HUDEP-2 (cell line): ENCODE measurements at regions not wholly inside any gene's neighbourhood (a gene's known extent, or its start where the extent isn't known, plus 50 kb on each side); places are given as distances from the start of the nearest gene placed in this dataset.
"Not testable (repeated sequence)": the region's sequence is repeated elsewhere in the genome, so short reads cannot be mapped to it uniquely, and the experiment has no call there.

Source experiments
- DNase-seq, 76 experiments: peaks; one replicate each; lab custom pipeline; 2025; ENCODE audit not compliant: unreplicated experiment in 76 of 76; lab: John Stamatoyannopoulos, UW

DNA sequence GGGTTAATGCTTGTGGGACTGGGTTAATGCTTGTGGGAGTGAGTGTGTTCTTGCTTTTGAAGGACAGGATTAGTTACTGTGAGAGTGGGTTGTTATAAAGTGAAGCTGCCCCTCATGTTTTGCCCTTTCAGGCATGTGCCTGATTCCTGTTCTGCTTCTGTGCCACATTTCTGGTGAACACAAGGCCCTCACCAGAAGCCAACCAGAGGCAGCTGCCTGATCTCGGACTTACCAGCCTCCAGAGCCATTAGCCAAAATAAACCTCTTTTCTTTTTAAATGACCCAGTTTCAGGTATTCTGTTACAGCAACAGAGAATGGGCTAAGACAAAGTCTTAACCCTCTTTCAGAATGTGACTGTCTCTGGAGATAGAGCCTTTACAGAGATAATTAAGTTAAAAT, 113.3 kb upstream of the TMTC4 start:
- no peak for DNase-seq

DNA sequence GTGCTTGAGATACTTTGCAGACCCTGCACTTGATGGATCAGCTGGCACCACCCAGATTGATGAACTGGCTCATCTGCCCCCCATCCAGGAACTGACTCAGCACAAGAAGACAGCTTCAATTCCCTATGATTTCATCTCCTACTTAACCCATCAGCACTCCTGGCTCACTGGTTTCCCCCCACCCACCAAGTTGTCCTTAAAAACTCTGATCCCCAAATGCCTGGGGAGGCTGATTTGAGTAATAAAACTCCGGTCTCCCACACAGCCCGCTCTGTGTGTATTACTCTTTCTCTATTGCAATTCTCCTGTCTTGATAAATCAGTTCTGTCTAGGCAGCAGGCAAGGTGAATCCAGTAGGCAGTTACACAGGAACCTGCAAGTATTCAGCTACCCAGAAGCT, 102.1 kb upstream of the TMTC4 start:
- not testable (repeated sequence) for DNase-seq

DNA sequence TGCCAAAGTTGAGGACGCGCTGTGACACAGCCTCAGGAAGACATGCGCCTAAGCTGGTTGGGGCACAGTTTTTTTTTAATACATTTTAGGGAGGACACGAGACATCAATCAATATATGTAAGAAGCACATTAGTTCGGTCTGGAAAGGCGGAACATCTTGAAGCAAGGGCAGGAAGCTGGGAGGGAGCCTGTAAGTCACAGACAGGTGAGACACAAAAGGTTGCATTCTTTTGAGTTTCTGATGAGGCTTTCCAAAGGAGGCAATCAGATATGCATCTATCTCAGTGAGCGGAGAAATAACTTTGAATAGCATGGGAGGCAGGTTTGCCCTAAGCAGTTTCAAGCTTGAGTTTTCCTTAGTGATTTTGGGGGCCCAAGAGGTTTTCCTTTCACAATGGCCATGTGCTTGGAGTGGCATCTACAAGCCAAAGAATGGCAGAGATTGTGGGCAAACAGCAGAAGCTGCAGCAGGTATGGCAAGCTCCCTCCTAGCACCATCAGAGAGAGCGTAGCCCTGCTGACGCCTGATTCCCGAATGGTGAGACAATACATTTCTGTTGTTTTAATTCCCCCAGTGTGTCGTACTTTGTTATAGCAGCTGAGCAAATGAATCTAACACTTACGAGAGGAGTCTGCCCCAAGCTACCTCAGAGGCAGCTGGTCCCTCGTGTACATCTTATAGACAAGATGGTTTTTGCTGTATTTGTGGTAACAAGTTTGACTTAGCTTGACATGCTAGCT, 99.5 kb upstream of the TMTC4 start:
- DNase-seq, result no peak

DNA sequence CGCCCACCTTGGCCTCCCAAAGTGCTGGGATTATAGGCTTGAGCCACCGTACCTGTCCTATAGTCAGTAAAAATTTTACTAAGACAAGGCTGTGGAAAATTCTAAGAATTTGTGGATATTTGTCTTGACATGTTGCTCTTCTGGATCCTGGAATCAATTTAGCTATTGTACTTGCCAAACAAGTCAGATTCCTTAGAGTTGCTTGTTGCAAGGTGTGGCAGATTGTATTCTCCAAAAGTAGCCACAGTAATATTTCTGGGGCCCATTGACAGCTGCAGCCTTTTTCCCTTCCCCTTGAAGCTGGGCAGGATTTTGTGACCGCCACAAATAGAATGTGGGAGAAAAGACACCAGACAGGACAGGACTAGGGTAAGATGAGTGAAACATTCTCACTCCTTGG, 98.8 kb upstream of the TMTC4 start:
- DNase-seq, result no peak

DNA sequence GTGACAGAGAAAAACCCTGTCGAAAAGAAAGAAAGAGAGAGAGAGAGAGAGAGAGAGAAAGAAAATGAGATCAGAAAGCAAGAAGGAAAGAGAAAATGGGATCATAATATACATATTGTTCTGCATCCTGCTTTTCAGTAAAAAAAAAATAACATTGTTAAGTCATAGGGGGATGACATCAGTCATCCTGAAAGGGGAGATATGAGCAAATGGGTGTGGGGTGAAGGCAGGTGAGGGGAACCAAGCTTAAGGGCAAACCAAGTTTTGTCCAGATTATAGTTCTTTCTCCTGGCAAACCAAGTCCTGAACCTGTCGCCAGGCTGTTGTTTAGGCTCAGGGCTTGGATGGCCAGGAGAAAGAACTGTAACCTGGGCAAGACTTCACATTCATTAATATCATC, 92.6 kb upstream of the TMTC4 start:
- DNase-seq, result no peak

DNA sequence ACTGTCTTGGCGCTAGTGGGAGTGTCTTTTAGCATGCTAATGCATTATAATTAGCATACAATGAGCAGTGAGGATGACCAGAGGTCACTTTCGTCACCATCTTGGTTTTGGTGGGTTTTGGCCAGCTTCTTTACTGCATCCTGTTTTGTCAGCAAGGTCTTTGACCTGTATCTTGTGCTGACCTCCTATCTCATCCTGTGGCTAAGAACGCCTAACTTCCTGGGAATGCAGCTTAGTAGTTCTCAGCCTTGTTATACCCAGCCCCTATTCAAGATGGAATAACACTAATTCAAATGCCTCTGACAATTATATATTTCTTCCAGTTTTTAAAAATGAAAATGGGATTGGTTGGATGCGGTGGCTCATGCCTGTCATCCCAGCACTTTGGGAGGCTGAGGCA, 92.0 kb upstream of the TMTC4 start:
- not testable (repeated sequence) for DNase-seq

DNA sequence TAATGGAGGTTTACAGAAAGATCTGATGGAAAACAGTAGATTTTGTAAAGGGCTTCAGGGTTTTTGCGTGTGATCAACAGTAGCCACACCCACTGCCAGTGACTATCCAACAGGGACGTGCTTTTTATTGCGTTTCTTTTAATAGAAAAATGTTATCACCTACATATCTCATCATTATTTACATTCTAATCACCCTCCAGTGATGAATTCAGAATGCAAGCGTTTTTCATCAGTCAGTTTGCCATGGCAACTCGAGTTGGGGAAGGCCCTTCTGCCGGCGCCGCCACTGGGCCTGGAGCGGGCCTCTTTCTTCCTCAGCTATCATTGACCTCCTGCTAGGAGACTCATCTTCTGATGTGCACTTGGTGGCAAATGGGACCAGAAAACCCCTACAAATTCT, 90.3 kb upstream of the TMTC4 start:
- DNase-seq, result no peak

DNA sequence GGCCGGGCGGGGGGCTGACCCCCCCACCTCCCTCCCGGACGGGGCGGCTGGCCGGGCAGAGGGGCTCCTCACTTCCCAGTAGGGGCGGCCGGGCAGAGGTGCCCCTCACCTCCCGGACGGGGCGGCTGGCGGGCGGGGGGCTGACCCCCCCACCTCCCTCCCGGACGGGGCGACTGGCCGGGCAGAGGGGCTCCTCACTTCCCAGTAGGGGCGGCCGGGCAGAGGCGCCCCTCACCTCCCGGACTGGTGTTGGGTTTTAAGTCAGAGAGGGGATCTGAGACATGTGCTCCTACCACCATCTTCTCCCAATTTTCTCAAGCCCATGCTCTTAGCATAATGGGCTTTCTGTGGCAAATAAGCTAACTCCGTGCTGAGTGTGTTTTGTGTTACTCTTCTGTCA, 87.5 kb upstream of the TMTC4 start:
- DNase-seq, result not testable (repeated sequence)

DNA sequence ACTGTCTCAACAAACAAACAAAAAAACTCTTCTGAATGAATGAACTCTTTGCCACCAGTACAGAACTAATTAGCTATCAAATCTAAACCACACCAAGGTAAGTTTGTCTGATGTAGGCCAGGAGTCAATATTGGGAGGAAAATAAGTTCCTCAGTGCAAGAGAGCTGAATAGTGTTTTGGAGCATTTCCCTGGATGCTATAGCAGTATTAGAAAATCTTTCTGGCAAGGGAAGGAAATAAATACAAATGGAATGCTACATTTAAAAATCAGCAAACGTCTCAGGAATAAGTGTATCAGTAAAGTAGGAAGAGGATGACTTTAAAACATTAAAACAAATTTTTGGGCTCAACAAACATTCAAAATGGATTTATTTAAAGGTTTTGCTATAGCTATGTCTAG, 81.3 kb upstream of the TMTC4 start:
- no peak for DNase-seq

DNA sequence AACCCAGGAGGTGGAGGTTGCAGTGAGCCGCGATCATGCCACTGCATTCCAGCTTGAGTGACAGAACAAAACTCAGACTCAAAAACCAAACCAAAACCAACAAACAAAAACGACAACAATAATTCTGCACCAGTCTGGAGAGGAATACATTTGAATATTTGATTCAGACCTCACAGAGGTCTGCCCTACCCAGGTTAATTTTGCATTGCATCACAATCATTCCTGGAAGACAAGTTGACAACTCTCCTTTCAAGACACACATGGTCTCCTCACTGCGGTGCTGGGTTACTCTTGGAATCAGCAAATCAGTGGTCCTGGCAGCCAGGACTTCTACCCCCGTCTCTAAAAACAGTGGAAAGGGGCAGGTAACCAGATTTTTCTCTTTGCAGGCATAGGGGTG, 79.9 kb upstream of the TMTC4 start:
- DNase-seq, result no peak

DNA sequence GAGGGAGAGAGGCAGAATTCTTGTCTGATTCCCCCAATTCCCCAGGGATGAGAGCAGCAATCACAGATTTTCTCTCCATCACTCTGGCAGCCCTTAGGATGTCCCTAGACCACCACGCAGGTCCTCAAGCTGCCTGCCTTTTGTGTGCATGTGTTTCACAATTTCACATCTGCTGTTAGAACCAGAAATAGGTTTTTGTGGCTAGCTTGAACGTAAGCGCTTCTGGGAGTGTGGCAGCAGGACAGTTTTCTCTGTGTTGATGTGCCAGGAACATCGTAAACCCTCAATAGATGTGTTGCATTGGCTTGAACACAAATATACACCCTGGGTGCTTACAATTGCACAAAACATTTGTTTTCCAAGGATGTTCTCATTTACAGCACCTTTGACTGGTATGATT, 78.8 kb upstream of the TMTC4 start:
- no peak for DNase-seq

DNA sequence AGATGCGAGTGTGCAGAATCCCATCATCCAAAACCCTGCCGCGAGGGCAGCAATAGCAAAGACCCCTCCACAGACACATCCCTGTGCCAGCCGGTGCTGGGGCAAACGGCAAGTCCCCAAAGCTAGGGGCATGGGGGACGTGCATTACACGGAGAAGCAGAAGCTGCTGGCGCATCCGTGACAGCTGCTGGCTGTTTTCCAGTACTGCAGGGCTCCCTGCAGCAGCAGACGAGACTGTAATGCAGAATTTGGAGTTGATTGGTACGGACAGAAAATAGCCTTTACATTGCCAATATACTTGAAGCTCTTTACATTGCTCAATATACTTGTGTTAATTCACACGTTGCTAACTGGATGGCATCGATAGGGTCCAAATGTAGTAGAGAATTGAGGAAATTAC, 77.2 kb upstream of the TMTC4 start:
- DNase-seq, result no peak

DNA sequence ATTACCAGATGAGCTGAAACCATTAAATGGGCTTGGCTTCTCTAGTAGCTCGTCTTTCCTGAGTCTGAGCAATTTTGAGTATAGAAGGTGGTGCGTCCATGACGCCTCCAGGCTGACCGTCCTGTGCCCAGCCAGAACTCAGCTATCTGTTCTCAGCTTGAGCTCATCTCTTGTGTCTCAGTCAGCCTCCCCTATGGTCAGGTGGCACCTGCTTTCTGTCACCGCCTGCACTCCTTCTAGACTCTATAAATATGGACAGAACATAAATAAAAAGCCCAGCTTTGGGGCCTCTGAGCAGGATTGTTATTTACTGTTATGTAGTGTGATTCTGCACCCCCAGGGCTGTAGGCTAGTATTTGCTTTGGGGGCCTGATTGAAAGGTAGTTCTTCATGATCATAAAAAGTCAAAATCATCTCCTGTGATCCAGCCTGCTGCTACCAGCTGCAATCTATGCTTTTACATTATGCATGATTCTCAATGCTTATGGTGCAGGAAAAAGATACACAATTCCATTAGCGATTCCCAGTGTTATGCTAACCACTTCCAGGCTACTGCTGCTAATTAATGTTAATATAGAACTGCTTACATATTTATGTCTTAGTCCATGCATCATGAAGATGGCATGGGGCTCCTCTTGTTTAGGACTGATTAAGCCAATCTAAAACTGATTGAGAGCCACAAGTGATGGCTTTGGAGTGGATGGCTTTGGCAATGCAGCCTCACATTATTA, 72.5 kb upstream of the TMTC4 start:
- no peak for DNase-seq

DNA sequence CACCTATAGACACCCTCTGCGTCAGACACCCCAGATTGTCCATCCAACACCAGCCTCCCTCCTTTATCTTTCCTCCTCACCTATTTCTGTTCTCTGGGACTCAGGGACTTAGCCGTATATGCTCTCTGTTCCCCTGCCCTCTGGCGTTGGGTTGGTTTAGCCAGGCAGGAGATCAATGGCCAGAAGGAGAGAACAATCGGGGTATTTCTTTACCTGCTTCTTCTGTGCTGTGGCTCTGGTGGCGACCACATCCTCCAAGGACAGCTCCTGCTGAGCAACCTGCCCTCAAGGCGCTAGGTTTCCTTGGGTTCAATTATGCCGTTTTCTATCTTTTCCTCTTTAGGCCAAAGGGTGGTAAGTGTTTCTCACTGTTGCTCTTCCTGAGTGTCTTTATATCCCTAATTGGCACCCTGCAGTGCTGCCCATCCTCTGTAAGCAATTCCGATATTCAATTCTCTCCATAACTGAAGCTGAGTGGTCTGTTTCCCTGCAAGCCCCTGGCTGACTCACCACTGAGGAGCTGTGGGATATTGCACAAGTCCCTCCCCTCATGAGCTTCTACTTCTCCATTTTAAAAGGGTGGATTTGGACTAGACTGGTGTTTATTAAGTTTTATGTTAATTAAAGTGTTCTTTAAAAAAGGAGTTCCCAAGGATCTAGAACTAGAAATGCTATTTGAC, 63.7 kb upstream of the TMTC4 start:
- no peak for DNase-seq

DNA sequence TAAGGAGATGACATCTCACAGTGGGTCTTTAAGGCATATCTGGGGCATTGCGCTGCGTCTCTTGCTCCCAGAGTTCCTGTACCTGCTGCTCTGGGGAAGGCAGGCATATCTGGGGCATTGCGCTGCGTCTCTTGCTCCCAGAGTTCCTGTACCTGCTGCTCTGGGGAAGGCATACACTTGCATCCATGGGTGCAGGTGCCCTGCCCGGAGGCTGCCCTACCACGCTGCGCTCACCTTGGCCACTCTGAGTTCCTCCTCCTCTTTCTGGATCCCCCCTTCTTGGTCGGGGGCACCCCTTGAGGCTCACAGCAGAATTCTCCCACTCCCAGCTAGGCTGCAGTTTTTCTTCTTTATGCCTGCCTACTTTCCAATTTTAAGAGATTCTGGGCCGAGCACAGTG, 60.9 kb upstream of the TMTC4 start:
- no peak for DNase-seq

DNA sequence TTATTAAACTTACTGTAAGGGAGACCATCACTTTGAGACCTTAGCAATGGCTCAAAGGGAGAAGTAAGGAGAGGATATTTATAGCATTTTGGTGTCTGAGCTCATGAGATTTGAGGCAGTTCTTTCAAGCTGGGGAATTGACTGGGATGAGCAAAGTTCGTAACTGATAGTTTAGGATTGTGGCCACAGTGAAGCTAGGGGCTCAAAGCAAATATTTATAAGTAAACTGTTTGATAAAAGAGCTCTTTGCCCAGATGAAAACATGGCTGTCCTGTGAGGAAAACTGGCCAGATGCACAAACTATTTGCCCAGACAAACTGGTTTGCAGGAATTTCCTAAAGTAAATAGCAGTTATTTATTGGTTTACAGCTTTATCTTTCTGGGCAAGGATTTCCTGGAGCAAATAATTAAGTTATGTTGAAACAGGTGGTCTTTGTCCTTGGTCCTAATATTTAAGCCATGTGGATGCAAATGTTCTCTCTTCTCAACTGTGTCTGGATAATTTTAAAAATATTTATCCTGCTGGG, 59.7 kb upstream of the TMTC4 start:
- DNase-seq, result no peak

DNA sequence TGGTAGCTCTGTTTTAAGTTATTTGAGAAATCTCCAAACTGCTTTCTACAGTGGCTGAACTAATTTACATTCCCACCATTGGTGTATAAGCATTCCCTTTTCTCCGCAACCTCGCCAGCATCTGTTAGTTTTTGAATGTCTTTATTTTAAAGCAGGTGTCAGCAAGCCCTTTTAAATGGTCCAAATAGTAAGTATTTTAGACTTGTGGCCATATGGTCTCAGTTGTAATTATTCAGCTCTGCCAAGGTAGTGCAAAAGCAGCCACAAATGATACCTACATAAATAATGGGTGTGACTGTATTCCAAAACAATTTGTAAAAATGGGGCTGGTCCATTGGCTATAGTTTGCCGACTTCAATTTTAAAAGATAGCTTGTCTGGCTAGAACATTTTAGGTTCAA, 58.7 kb upstream of the TMTC4 start:
- no peak for DNase-seq

DNA sequence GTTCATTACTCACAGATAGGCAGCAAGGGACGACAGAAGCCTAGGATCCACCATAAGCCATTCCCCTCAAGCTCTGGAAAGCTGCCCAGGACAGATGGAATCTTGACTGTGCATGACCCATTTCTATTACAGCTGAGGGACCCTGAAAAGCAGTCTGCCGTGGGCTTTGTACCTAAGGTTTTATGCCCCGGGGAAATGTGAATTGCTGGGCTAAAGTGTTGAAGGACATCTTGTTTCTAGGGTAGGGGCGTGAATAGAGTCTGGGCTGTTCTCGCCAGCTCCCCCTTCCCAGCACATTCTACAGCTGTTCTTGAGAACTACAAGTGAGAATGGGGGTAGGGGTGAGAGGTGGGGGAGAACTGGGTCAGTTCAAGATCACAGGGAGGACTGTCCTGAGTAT, 53.6 kb upstream of the TMTC4 start:
- DNase-seq, result no peak

DNA sequence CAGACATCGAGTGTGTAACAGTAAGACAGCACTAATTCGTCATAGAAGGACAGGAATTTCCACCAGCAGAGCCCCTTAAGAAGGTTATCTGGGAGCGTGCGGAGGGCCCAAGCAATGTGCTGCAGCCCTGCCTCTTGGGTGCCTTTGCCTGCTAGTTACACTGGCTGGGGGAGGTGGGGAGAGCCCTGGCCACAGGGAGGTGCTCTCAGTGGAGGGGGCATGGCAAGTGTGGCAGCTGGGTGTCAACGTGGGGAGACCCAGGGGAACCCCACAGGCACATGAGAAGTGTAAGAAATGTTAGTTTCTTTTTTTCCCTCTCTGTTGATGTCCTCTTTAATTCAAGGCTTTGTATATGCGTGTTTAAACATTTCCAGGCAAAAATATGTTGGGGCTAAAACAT, 50.9 kb upstream of the TMTC4 start:
- no peak for DNase-seq

DNA sequence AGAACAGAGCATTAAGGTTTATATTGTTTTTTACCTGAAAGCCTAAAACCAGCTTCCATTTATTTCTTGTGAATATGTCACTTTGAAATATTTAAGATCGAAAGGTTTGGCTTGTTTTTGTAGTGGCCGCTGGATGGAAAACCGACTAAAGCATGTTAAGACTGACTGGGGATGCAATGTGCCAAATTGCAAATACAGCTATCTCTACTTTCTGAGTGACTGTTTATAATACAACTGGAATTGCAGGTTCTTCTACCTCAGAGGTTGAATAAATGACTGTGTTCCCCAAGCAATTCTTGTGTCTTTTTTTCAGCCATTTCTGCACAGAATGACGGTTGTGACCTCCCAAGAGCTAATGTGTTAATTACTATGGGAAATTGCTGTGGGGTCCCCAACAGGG, 50.0 kb upstream of the TMTC4 start:
- DNase-seq, result no peak
